ENCODE measurements at regions not wholly inside any gene's neighbourhood (a gene's known extent, or its start where the extent isn't known, plus 50 kb on each side); places are given as distances from the start of the nearest gene placed in this dataset.

GRCh38 chr13:55649485-55649884 lies 1491.2 kb upstream of the PRR20A start:
- TF ChIP-seq YY2 (tag by site-specific recombination; IDR thresholded peaks at IDR 0.05) (no peak), ELK4 (IDR thresholded peaks at IDR 0.05; ENCODE audit: borderline replicate concordance, low read depth, low read length) (no peak), CTCF (tag by site-specific recombination; IDR thresholded peaks at IDR 0.05) (no peak), SALL2 (tag by site-specific recombination; IDR thresholded peaks at IDR 0.05; ENCODE audit: borderline replicate concordance) (no peak), ZNF274 (IDR thresholded peaks at IDR 0.05; ENCODE audit: low read length) (no peak), ZNF274 (tag by site-specific recombination; IDR thresholded peaks at IDR 0.05; ENCODE audit: borderline replicate concordance) (no peak), MEIS1 (CRISPR knock-in tag; IDR thresholded peaks at IDR 0.05; ENCODE audit: borderline replicate concordance) (no peak), ZNF580 (tag by site-specific recombination; IDR thresholded peaks at IDR 0.05) (no peak), KLF16 (tag by site-specific recombination; IDR thresholded peaks at IDR 0.05) (no peak), ZNF561 (tag by site-specific recombination; IDR thresholded peaks at IDR 0.05; ENCODE audit: borderline replicate concordance) (no peak), ZNF639 (tag by site-specific recombination; IDR thresholded peaks at IDR 0.05) (no peak), ZNF214 (tag by site-specific recombination; IDR thresholded peaks at IDR 0.05; ENCODE audit: borderline replicate concordance) (no peak)
